HS-27A (cell line): ENCODE measurements at regions not wholly inside any gene's neighbourhood (a gene's known extent, or its start where the extent isn't known, plus 50 kb on each side); places are given as distances from the start of the nearest gene placed in this dataset.
"Not testable (repeated sequence)": the region's sequence is repeated elsewhere in the genome, so short reads cannot be mapped to it uniquely, and the experiment has no call there.

Source experiments
- DNase-seq: peaks from one replicate; pipeline ENCODE4 v3.0.0-alpha.2; 2012; ENCODE audit warnings: low read depth, missing footprints

DNA sequence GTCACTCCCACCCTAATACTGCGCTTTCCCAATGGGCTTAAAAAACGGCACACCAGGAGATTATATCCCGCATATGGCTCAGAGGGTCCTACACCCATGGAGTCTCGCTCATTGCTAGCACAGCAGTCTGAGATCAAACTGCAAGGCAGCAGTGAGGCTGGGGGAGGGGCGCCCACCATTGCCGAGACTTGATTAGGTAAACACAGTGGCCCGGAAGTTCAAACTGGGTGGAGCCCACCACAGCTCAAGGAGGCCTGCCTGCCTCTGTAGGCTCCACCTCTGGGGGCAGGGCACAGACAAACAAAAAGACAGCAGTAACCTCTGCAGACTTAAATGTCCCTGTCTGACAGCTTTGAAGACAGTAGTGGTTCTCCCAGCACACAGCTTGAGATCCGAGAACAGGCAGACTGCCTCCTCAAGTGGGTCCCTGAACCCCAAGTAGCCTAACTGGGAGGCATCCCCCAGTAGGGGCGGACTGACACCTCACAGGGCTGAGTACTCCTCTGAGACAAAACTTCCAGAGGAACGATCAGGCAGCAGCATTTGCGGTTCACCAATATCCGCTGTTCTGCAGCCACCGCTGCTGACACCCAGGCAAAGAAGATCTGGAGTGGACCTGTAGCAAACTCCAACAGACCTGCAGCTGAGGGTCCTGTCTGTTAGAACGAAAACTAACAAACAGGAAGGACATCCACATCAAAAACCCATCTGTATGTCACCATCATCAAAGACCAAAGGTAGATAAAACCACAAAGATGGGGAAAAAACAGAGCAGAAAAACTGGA, 1085.6 kb upstream of the FANCL start:
- not testable (repeated sequence) for DNase-seq

DNA sequence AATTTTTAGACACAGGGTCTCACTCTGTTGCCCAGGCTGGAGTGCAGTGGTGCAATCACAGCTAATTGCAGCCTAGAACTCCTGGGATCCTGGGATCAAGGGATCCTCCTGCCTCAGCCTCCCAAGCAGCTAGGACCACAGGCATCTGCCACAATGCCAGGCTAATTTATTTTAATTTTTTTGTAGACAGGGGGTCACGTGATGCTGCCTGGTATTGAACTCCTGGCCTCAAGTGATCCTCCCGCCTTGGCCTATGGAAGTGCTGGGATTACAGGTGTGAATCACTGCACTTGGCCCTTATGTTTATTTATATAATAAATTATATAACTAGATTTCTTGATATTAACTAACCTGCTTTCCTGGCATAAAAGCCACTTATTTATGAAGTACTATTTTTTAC, 1081.7 kb upstream of the FANCL start:
- DNase-seq, result no peak

DNA sequence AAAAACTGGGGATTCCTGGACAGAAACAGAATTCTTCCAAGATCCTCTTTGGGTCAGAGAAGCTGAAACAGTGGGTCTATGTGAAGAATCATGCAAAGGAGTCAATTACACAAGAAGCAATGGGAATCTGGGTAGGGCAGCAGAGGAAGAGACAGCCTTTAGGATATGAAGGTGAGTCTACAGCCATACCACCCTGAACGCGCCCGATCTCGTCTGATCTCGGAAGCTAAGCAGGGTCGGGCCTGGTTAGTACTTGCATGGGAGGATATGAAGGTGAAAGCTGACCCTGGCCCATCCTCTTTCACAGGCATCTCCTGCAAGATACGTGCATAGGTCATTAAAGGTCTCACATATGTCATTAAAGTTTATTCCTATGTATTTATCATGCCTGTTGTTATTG, 1080.9 kb upstream of the FANCL start:
- DNase-seq, result no peak

DNA sequence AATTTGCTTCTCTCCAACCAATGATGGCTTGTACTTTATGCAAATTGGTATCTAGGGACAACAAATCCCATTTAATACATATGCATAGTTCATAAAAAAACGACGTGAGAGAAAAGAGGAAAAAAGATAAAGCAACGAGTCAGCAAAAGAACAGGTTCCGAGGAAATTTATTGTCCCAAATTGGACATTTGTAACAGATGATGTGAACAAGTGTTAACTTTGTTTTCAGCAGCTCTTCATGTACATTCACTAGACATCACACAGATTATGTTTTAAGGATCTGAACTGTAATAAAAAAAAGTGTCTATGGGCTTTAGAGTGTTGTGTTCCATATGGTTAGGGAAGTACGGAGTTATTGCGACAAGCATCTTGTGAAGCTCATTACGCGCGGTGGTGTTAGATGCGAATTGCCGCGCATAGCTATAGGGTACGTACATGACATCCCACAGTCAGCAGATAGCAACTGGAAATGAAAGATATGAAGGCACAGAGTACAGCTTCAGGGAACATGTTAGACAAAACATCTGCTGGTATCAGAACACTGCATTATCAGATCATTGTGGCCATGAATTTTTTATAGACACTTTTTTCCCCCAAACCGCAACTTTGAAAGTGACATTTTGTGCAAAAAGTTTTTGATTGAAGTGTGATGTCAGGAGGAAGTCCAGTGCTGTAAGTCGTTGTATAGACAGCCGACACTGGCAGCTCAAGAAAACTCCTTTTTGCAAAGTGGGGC, 1073.1 kb upstream of the FANCL start:
- DNase-seq, result no peak

DNA sequence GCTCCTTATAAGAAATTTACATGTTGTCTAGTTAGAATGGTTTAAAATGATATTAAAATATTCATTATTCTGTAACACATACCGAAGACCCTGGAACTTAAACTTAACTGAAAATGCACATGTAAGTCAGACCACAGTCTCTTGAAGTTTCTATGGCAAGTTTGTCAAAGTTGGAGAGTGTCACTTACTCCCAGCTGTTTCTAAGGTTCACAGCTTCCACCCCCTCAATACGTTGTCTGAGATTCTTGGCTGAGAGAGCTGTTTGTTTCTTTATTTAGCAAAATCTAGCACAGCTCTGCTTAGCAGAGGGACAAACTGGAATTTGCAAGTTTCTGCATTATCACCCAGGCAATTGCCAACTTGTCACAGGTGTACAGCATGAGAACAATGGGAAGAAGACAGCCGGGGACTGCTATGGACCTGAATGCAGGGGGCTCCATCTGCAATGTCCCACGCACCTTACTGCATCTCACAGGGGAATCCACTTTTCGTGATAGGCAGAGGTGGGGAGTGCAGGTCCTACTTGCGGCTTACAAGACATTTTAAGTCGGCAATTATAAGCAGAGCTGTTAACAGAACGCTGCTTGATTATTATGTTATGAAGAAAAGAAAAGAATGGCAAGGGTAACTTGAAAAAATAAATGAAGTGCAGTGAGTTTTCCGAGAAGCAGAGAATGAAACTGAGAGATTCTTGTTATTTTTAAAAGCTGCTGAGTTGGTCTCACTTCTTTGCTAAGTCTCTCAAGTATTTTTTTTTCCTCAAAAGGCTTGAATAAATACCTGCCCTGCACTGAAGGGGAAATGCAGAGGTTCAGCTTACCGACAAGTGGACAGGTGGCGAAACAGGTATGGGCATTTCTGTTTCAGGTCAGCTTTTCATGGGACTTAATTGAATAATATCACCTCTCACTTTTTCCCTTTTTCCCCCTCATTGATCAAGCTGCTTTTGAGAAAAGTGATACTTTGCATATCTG, 1072.1 kb upstream of the FANCL start:
- DNase-seq, result no peak

DNA sequence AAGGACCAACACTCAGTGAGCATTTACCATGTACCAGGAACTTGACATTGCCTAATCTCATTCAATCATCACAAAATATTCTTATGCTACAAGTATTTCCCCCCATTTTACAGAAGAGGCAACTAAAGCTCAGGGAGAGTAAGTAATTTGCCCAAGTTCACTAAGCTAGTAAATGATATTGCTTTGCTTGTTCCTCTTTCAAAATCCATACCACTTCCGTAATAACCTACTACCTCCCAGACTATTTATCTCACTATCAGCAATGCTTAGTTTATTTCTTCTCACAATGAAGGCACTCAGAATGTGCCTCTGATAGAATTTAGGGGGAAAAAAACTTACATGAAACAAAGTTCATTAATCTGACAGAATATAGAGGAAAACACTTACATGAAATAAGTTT, 1070.9 kb upstream of the FANCL start:
- no peak for DNase-seq

DNA sequence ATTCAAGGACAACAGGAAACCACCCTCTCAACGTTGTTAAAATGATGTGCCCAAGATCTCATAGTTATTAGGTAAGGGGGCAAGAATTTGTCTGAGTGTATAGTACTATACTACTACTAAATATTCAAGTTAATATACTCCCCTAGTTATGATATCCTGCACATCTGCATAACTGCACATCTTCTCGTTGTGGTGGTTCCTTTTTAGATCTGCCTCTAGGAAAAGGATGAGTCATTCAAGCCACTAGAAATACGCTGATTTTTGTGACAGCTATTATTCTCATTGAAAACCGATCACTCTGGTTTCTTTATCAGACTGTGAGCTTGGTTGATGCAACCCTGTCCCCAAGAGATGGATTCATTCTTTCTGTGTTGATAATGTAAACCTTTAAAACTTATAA, 1067.0 kb upstream of the FANCL start:
- no peak for DNase-seq

DNA sequence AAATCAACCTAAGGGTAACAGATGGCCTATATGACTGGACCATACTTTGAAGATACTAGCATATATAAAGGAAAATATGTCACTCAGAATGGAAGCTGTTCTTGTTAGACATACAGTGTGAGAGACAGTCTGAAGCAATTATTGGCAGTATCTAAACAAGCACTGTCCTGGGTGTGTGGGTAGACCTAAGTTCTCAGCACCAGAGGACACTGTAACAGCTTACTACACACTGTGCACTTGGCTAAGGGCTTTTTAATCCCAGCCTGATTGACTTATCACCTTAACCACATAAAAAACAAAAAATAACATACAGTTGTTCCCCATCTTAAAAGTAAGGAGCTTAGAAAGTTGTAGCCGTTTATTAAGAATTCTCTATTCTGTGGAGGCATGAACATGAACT, 1066.1 kb upstream of the FANCL start:
- DNase-seq, result no peak

DNA sequence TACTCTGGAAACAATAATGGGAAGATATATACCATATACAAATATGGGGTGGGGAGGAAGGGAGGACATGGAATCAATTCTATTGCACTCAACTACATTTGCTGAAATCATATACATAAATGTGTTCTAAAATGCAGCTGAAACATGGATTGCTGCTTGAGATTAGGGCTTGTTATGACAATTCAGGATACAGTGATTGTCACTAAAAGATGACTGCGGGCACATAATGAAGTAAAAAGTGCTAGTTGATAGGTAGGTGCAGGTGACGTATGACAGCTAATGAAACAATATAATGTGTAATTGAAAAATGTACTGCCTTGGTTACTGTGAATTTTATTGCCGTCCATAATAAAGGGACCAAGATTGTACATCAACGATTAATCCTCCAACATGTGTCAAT, 1062.1 kb upstream of the FANCL start:
- DNase-seq, result no peak

DNA sequence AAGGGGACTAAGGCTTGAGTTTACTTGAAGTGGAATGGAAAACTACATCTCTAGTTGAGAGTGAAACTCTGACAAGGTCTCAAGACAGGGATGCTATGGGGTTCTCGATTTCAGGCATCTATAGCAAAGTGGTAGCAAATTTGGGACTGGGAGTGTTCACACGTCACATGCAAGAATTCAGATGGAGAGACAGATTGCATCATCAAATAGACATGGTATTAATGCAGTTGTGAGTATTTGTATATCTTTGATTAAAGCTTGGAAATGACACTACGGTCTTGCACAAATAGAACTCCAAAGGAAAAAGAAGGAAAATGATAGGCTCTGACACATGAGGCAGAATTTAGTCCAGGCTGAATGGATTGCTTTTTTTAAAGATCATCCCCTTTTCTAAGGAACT, 1061.6 kb upstream of the FANCL start:
- no peak for DNase-seq

DNA sequence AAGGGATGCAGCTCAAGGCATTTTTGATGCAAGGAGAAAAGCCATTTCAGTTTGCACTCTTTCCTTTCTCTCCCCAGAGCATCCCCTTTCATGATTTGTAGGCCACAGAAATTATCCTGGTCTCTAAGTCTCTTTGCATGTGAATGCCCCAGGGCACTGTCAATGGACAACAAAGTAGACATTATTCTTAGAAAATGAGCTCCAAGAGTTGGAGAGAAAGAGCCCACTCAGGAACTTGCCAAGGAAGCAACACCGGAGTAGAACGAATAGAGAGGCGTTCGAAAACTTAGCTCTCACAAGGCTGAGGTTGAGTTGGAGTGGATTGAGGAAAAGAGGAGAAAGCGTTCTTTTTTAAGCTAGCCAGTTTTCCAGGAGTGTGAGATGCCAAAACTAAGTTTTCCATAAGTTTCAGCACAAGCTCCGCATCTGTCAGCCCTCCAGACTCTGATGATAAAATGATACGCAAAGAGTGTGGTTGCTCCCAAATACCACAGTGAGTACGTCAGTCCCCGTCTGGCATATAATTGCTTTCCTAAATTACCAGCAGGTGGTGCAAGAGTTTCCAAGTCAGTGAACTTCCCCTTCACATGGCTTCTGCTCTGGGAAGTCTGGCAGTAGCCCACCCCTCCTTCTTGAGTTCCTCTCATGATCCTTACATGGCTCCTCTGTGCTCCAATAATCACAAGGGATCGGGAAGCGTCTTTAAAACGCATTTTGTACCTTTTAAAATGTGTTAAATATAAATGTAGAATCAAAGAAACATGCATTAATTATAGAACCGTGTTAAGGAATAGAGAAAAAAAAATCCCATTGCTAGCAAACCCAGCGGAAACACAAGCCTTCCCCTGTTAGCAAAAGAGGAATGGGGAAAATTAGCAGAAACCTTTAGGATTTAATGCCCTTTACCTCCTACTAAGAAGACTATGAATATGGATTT, 1060.6 kb upstream of the FANCL start:
- peak; percentile 7 for DNase-seq

DNA sequence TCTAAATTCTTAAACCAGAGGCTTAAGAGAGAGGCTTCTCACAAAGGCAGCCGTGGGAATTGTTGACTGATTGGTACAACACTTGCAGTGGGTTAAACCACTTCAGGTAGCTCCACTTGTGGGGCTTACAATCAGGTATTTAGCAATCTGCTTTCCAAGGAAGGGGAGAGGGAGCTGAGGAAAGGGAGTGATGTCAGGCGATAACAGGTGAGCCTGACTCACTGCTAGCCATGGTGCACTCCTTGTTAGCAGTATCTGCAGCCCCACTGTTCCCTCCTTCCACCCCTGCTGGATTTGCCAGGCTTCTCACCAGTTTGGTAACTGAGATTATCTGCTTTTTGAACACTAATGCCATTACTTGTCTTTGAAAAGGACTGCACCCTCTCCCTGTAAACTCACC, 1056.7 kb upstream of the FANCL start:
- no peak for DNase-seq

DNA sequence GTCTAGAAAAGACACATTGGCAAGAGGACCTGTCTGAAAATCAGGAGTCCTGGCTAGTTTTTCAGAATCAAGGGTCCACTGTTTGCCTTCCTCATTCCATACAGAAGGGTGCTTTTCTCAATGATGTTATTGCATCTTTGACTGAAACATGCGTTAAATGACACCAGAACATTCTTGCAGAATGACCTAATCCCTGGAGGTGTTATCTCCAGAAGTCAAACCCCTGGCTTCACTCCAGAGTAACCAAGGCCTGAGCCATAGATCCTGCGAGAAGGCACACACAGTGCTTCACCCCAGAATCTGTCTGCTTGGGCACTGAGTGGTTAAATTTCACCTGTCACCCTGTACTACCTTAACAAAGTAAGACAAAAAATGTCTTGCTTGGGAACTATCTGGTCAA, 1055.2 kb upstream of the FANCL start:
- DNase-seq, result no peak

DNA sequence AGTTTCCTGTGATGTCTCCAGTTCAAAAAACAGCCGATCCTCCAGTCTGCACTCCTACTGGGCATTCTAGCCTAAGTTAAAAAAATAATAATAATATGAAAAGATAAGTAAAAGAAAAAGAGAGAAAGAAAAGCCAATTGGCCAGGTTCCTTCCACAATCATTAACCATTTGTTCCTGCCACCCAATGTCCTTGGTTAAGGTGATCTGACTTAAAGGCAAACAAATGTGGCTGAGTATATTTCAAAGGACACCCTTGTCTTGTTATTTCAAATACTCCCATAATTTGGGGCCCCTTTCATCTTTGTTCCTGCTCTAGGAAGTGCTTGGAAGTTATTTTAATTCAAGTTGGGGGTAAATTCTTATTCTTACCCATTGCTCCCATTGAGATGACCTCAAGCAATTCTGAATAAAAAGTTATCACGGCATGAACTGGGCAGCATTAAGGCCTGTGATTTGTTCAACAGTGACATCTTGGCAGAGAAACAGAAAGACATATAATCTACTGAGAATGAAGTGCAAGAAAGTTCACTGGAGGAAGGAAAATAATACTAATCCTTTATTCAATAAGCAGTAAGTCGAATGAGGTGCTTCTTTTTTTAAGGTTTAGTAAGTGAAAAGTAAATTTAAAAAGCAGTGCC, 1054.5 kb upstream of the FANCL start:
- no peak for DNase-seq

DNA sequence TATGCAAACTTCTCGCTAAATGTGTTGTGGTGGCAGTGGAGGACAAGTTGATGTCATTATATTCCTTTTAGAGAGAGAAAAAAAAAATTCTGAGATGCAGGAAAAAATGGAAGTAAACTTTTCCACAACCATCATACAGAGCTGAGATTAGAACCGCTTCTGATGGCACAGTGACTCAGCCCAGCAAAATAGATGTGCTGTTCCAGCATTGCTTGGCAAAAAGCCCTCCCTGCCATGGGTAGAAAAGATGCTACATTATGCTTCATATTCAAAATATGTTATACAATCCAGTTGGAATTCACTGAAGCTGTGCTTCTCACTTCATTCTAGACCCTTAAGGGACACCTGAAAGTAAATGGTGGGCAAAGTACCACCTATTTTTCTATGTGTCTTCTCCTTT, 1047.6 kb upstream of the FANCL start:
- no peak for DNase-seq

DNA sequence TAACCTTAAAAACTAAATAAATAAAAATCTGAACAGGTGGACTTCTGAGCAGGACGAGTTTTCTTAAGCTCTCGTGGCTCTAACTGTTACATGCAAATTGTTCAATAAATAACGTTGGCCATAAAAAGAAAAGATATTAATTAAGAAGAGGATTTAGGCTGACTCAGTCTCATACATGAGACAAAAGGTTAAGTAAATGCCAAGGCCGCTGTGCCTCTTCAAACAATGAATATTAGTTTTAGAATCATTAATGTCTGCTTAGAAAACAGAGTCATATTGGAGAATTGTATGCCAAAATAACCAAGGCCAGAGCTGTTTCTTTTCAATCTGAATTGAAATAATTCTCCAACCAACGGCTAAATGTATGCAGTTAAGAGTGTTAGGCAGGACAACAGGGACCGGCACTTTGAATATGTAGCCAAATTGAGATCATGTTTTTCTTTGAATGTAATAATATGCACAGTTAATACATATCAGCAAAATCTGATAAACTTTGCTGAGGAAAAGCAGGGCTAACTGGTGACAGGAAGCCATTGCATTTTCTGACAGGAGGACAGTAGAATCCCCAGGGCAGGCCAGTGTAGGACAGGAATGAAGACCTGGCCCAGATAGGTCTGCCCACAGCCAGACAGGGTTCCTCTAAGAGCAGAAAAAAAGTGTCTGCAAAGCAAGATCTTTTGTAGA, 1041.4 kb upstream of the FANCL start:
- DNase-seq, result no peak

DNA sequence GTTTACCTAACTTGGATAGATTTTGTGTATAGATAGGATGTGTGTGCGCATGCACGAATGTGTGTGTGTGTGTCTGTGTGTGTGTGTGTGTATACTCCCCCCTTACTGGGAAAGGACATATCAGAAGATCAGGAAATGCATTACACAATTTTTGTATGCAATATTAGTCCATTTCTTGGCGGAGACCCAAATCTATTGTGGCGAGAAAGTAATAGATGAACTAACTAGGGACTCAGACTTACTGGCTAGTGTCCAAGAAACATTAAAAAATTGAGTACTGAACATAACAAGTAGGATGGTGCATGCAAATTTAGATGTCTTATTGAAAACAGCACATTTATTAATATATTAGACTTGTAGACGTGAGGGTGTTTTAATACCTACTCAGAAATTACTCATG, 1036.5 kb upstream of the FANCL start:
- DNase-seq, result no peak

DNA sequence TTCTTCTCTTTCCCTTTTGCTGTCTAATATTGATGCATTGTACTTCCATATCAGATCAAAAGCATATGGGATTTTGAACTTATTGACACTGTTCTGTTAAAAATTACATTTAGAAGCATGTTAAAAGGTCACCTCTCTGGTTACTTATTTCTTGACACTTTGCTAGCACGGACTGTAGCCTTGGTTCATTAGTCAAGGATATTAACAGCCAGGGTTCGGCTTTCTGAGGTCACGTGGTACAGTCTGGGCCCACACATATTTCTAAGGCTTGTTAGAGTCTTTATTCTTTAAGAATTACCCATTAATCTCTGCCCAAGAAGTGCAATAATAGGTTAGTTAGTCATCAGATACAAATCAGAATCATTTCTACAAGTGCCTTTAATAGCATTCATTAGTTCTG, 1035.8 kb upstream of the FANCL start:
- DNase-seq, result no peak

DNA sequence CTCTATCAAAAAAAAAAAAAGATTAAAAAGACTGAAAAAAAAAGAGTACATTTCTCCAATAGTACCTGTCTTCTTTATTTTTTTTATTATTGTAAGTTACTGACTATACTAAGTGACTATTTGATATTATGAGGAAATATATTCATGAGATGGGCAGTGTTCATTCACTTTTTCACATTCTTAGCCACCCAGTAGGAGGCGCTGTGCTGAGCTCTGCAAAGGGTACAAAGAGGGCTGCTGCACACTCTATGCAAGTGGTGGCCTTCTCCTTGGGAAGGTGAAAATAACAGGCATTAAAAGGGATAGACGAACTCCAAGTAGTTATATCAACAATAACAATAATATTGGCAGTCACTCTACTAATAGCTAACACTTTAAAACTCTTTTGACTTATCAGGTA, 1034.9 kb upstream of the FANCL start:
- DNase-seq, result no peak

DNA sequence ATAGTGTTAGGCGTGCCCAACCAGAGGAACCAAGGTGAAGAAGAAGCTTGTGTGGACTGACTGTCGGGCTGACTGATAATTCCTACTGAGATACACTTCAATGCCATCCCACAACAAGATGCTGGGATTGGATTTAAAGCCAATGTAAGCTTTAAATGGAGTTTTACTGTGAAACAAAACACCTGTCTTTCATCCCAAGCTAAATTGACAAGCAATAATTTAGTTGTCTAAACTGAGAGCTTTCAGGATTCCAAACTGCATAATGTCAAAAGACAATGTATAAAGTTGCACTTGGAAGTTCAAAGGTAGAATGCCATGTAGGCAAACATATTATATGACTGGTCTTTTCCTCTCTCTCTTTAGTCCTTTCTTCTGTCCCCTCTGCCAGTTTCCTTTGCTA, 1025.3 kb upstream of the FANCL start:
- DNase-seq, result no peak
